Hematopoietic multipotent progenitor cell treated with erythropoietin and hydrocortisone succinate and interleukin-3 and kit ligand, for 6 days (in vitro differentiated cells): ENCODE measurements at regions not wholly inside any gene's neighbourhood (a gene's known extent, or its start where the extent isn't known, plus 50 kb on each side); places are given as distances from the start of the nearest gene placed in this dataset.
"Not testable (repeated sequence)": the region's sequence is repeated elsewhere in the genome, so short reads cannot be mapped to it uniquely, and the experiment has no call there.

ENCODE experiments used
- DNase-seq: peaks from one replicate; pipeline ENCODE4 v3.0.0-alpha.2; 2015

DNA sequence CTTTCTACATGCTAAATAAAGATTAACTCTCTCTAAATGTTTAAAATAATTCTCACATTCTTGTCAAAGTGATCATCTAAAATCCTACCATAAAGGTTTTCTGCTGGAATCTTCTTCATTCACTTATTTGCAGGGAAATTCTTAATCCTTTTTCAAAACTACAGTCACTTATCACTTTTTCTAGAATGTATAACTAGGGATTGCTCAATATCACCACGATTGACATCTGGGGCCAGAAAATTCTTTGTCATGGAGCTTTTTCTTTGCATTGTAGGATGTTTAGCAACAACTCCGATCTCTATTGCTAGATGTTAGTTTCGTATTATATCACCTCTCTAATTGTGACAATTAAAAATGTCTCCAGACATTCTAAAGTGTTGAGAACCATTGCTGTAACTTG lies 344.9 kb upstream of the PIK3R1 start:
- DNase-seq = no peak

GRCh38 chr5:67864335-67864734 lies 351.2 kb upstream of the PIK3R1 start:
- not testable (repeated sequence) for DNase-seq

- DNase-seq = no peak
Measured at GRCh38 chr5:67858471-67859031, 357.0 kb upstream of the PIK3R1 start.

DNA sequence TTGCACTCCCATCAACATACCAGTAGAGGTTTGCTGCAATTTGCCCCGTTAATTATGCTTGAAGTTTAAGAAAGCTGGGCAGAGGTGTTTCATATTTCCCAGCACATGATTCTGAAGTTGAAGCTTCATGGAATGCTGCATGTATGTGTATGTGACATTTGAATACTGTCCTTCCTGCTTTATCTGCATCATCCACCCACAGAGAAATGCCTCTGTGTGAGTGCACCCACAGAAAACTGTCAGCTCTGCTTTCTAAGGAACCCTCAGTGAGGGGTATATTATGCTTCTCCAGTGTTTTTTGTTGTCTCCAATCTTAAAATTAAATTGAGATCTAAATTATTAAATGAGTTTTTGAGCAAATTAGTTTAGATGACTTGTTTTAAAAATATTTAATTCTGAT lies 358.1 kb upstream of the PIK3R1 start:
- no peak for DNase-seq

GRCh38 chr5:67855523-67855922 lies 360.0 kb upstream of the PIK3R1 start:
- no peak for DNase-seq

DNA sequence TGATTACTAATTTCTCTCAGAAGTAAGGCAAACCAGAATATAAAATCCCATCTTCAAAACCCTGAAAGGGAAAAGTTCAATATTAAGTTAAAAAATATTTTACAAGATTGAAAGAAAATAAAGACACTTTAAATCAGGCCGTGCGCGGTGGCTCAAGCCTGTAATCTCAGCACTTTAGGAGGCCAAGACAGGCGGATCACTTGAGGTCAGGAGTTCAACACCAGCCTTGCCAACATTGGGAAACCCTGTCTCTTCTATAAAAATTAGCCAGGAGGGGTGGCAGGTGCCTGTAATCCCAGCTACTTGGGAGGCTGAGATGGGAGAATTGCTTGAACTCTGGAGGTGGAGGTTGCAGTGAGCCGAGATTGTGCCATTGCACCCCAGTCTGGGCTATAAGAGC lies 364.6 kb upstream of the PIK3R1 start:
- not testable (repeated sequence) for DNase-seq

GRCh38 chr5:67844924-67845323 lies 370.6 kb upstream of the PIK3R1 start:
- DNase-seq = no peak

DNA sequence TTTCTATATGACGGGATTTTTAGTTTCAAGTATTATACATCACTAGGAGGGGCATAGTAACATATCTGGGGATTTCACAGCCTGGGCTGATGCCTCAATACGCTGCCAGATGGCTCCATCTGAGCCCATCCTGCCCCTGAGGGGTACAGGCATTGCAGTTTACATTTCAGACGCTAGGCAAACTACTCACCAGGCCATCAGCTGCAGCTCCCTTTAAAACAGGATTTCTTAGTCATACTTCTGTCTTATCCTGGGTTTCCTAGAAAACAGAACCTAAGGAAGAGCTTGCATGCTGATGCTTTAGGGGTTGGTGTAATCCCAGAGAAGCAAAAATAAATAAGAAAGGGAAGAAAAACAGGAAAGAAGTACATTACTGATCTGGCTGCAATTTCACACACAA lies 372.8 kb upstream of the PIK3R1 start:
- DNase-seq = no peak

GRCh38 chr5:67837225-67837624 lies 378.3 kb upstream of the PIK3R1 start:
- not testable (repeated sequence) for DNase-seq

DNA sequence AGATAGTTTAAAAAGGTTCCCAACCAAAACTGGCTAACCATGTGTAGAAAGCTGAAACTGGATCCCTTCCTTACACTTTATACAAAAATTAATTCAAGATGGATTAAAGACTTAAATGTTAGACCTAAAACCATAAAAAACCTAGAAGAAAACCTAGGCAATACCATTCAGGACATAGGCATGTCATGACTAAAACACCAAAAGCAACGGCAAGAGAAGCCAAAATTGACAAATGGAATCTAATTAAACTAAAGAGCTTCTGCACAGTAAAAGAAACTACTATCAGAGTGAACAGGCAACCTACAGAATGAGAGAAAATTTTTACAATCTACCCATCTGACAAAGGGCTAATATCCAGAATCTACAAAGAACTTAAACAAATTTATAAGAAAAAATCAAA lies 379.1 kb upstream of the PIK3R1 start:
- DNase-seq = not testable (repeated sequence)

GRCh38 chr5:67831048-67831447 lies 384.5 kb upstream of the PIK3R1 start:
- no peak for DNase-seq

- no peak for DNase-seq
Measured at GRCh38 chr5:67827541-67827940, 388.0 kb upstream of the PIK3R1 start.

GRCh38 chr5:67824852-67825251 lies 390.7 kb upstream of the PIK3R1 start:
- no peak for DNase-seq

DNA sequence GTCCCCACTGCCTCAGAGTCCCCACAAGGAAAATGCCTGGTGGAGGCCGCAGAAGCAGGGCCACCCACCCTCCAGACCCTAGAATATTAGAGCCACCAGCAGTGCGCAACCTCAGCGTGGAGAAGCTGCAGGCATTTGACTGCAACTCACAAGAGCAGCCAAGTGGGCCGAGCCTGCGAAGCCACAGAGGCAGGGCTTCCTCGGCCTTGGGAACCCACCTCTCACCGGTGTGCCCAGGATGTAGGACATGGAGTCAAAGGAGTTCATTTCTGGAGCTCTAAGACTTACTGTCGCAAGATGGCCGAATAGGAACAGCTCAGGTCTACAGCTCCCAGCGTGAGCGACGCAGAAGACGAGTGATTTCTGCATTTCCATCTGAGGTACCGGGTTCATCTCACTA lies 397.9 kb upstream of the PIK3R1 start:
- no peak for DNase-seq

GRCh38 chr5:67816456-67816855 lies 399.1 kb upstream of the PIK3R1 start:
- DNase-seq = no peak

- DNase-seq = peak; percentile 82
Measured at GRCh38 chr5:67815455-67816391, 399.8 kb upstream of the PIK3R1 start.

DNA sequence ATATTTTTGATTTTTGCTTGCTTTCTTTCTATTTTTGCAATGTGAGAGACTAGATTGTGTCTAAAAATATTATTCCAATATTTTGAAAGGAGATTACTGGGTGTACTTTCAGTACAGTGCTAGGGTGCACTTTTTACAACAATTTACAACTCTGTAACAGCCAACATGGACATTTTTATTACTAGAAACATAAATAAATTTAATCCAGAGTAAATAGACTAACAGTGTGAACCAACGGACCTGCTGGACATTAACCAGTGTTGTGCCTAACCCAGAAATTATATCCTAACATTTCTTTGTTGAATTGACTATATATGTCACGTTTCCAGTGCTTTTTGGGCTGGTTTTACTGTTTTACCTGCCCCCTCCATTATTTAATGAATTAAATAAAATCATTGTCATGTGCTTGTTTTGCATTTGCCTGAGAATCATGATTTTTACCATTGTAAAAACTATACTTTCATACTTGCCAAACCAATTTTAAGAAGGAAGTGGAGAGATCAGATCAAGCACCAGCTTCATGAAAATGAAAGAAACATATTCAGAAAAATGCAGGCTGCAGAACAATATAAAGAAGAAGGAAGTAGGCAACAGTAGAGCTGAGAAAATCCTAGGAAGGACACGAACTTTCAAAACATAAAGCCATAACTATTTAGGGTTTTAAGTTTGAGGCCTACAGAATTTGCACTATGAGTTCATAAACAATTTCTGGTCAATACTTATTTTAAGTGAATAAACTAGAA lies 400.8 kb upstream of the PIK3R1 start:
- peak; percentile 29 for DNase-seq

GRCh38 chr5:67813877-67814539 lies 401.5 kb upstream of the PIK3R1 start:
- peak; percentile 70 for DNase-seq

GRCh38 chr5:67809589-67809988 lies 406.0 kb upstream of the PIK3R1 start:
- DNase-seq = no peak

- DNase-seq = no peak
Measured at GRCh38 chr5:67808340-67808739, 407.2 kb upstream of the PIK3R1 start.

DNA sequence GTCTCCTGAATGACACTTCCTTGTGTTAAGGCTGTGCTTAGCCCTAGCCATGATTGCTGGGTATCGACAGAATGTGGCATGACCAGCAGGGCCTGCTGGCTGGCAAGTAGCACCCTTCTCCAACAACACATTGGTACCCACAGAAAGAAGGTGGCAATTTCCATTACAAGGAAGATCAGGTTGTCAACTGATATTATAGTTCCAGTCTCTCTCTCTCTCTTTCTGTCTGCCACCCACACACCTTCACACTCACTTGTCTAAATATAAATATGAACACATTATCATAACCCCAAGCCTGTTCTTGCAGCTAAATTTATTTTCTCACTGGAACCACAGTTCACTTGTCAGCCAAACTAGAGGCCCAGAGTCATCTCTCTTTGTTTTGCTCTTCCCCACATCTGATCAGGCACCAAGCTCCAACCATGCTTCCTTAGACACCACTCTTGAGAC lies 408.1 kb upstream of the PIK3R1 start:
- no peak for DNase-seq

GRCh38 chr5:67806654-67807438 lies 408.7 kb upstream of the PIK3R1 start:
- peak; percentile 10 for DNase-seq
